ENCODE measurements at regions not wholly inside any gene's neighbourhood (a gene's known extent, or its start where the extent isn't known, plus 50 kb on each side); places are given as distances from the start of the nearest gene placed in this dataset.
"Not testable (repeated sequence)": the region's sequence is repeated elsewhere in the genome, so short reads cannot be mapped to it uniquely, and the experiment has no call there.

- no peak for DNase-seq
Measured at GRCh38 chr1:188117436-188117835, 1288.7 kb downstream of the PLA2G4A start.

DNA sequence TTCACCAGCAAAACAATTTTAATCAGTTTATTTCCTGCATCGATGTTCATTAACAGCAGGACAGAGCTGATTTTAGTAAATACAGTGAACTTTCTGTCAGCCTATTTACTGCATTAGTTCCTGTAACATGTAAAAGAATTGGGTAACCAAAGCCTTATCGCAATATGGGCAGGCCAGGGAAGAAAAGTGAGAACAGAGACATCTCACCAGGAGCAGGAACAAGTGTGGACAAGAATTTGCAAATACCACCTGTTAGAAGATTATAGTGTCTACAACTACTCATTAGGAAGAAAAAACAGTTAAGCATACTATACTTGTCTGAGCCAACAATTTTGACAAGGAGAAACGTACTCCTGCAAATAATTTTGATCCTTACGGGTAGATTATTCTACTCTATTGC, 1293.9 kb downstream of the PLA2G4A start:
- no peak for DNase-seq

- DNase-seq: no peak
Measured at GRCh38 chr1:188127507-188127906, 1298.8 kb downstream of the PLA2G4A start.

DNA sequence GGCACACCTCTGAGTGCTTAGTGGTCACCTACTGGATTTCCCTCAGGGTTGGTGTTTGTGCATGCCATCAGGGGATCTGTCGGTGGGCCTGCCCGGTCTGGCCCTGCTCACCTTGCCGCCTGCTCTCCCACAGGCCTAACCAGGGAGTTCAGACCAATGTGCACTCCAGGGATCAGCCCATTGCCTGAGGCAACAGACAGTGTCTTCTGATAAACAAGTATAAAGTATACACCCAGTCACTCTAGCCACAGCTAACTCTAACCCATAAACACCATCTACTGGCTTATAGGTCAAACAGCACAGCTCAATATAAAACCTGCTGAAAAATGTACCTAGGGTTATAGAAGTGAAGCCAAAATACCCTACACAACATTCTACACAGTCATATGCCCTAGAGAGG, 1300.0 kb downstream of the PLA2G4A start:
- no peak for DNase-seq

- no peak for DNase-seq
Measured at GRCh38 chr1:188129856-188130838, 1301.4 kb downstream of the PLA2G4A start.

- no peak for DNase-seq
Measured at GRCh38 chr1:188137221-188137620, 1308.5 kb downstream of the PLA2G4A start.

DNA sequence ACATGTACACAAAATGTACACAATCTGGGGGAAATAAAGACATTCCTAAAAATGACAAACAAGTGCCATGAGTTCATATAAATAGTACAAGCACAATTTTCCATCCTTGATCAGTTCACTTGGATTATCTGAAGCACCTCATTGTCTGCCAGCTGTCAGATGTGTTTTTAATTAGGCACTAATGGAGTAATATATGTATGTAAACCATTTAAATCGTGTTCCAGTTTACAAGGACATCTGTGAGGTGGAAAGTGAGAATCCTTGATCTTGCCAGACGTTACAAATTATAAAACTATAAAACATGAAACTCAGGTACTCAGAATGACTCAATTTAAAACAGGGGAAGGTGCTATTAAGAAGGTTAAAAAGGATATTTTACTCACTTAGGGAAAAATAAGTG, 1312.2 kb downstream of the PLA2G4A start:
- DNase-seq: no peak

DNA sequence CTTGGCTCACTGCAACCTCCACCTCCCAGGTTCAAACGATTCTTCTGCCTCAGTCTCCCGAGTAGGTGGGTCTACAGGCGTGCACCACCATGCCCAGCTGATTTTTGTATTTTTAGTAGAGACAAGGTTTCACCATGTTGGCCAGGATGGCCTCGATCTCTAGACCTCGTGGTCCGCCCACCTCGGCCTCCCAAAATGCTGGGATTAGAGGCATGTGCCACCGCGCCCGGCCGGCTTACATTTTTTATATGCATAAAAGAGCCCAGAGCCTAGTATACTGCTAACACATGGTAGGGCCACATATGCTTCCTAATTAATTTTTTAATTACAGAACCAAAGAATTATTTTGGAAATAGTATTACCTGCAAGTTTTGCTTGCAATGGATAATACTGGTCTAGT, 1325.4 kb downstream of the PLA2G4A start:
- no peak for DNase-seq

DNA sequence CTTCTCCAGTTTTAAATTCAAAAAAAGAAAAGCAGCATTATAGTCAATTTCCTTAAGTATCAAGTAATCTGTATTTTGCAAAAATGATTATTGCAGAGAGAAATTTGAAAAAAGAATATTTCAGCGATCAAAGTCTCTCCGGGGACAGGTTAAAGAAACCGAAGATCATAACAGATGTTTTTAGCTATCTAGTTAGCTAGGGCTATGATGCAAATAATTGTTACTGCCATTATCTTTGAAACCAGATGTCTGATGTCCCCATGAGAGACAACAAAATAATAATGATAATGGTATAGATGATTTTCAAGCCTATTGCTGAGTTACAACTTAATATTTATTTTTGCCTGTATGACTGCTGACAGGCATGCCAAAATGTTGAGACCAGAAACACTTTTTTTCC, 1326.0 kb downstream of the PLA2G4A start:
- DNase-seq: no peak

DNA sequence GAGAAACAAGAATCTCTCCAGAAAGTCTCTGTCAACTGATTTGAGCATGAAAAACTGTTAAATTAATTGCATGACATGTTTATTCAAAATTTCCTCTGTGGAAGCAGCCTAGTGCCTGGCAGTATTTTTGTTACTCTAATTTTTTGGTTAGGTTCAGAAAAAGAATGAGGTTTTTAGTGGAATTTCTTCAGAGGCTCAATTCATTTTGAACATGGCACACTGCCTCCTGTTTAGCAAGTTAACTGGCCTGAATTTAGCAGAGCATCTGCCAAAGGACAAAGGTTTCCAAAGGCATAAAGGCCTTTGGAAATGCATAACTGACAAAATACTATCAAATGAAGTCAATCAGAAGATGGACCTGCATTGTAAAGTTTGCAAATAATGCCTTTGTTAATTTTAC, 1326.5 kb downstream of the PLA2G4A start:
- DNase-seq: no peak

DNA sequence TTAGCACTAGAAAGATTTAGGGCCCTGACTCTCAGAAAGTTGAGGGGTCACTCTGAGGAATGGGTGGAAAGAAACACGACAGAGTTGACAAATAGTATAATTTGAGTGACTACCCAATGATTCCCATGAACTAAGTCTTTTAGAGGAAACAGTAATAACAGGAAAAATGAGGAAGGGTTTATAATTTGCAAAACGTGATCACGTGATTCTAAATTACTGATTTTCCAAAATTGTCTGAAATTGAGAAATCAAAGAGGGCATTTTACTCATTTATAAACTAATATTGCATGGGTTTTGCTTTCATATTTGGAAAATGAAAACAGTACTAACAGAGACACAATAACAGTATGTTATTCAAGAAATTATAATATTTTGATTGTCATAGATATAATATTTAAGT, 1335.7 kb downstream of the PLA2G4A start:
- no peak for DNase-seq

- no peak for DNase-seq
Measured at GRCh38 chr1:188166654-188167053, 1337.9 kb downstream of the PLA2G4A start.

DNA sequence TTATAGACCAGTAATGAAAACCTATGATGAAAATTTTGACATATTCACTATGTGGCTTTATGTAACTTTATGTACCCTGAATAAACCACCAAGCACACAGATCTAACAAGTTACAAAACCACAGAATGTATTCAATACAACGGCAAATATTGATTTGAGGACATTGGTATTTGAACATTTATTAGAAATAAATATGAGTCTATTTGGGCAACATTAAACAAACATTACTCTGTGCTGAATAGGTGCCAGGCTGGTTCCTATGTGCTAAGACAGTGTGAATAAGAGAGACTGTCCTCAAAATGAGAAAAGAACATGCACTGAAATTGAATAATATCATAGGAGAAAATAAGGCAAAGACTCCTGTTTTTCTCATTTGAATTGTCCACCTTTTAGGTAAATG, 1341.2 kb downstream of the PLA2G4A start:
- no peak for DNase-seq

GRCh38 chr1:188170411-188170810, 1341.7 kb downstream of the PLA2G4A start:
- DNase-seq: no peak

DNA sequence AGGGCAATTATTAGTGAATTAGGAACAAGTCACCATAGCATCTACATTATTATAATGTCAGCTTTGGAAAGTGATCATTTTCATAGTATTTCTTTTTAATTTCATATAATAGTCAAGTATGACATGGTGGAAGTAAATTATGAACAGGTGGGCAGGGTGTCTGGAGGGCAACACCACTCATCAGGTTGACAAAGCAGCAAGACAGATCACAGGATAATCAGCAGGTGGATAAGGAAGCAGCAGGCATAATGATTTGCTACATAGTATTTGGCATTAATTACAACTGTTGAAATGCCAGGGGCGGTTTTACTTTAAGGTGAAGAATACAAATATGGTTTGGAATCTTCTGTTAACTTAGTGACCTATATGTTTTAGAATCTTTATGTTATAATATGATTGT, 1342.2 kb downstream of the PLA2G4A start:
- DNase-seq: no peak

GRCh38 chr1:188182063-188182462, 1353.3 kb downstream of the PLA2G4A start:
- DNase-seq: not testable (repeated sequence)

- no peak for DNase-seq
Measured at GRCh38 chr1:188188317-188188716, 1359.6 kb downstream of the PLA2G4A start.

DNA sequence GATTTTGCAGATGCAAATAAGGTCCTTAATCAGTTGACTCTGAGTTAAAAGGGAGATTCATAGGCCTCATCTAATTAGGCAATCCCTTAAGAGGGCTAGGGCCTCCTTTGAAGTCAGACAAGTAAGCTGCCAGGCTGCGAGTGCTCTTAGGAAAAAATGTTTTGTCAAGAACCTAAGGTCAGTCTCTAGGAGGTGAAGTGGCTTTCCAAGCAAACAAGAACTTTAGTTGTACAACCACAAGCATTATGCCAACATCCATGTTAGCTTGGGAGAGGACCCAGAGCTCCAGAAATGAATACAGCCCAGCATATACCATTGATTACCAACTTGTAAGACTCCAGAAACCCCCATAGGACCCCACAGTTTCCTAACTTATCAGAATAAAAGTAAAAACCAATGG, 1366.2 kb downstream of the PLA2G4A start:
- DNase-seq: no peak

- no peak for DNase-seq
Measured at GRCh38 chr1:188218289-188218688, 1389.5 kb downstream of the PLA2G4A start.

GRCh38 chr1:188220051-188220450, 1391.3 kb downstream of the PLA2G4A start:
- DNase-seq: no peak

DNA sequence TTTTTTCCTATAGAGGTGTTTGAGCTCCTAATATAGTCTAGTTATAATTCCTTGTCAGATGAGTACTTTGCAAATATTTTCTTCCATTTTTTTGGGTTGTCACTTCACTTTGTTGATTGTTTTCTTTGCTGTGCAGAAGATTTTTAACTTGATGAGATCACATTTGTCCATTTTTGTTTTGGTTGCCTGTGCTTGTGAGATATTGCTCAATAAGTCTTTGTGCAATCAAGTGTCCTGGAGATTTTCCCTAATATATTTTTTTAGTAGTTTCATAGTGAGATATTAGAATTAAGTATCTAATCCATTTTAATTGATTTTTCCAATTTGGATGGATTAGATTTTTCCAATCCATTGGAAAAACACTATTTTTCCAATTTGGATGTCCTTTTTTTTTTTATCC, 1395.5 kb downstream of the PLA2G4A start:
- DNase-seq: no peak

DNA sequence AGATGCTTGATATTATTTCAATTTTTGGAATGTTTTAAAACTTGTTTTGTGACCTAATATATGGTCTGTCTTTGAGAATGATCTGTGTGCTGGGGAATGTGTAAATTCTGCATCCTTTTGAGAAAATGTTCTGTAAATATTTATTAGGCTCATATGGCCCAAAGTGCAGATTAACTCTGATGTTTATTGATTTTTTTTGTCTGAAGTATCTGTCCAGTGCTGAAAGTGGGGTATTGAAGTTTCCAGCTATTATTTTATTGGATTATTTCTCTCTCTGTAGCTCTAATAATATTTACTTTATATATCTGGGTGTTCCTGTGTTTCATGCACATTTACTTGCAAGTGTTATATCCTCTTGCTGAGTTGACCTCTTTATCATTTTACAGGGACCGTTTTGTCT, 1397.2 kb downstream of the PLA2G4A start:
- no peak for DNase-seq

GRCh38 chr1:188228623-188229022, 1399.9 kb downstream of the PLA2G4A start:
- DNase-seq: no peak

DNA sequence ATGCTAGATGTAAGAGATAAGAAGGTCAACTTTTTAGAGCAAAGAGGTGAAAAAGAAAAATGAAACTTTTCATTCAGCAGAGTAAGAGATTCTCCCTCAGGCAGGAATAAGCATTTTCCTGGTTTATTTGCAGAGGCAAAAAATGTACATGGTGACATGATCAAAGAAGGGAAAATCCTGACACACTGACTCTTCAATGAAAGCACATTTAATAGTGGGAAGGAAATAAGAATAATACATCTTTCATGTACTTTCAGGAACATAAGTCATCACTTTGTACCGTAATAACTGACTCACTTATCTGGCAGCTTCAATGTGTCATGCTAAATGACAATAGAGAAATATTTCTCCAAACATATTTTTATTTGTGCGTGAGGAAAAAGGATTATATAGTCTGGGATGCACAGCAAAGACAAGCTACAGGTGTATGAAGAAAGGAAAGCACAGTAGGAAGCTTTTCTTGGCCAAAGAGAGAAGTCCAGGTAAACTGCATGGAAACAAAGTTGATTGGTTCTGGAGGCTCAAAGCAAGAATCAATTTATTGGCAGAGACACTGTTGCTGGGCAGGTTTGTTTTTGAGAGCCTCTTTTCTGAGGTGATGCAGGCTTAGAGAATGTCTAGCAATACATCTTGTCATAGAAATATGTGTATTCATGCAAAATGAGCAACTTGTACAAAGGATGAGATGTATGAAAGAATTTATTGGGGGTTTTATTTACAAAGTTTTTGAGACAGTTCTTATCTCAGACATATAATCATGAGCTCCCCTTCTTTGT, 1409.0 kb downstream of the PLA2G4A start:
- DNase-seq: no peak

Measured in stimulated activated CD4-positive, alpha-beta T cell treated with anti-CD3 and anti-CD28 coated beads, Interleukin-15, amount 100 ng/mL, for 24 hours (primary cell).